MCF 10A (cell line): ENCODE measurements at regions not wholly inside any gene's neighbourhood (a gene's known extent, or its start where the extent isn't known, plus 50 kb on each side); places are given as distances from the start of the nearest gene placed in this dataset.

Source experiments
- BruUV-seq: library from RNA; stranded (reverse); fragments of 400-500 nt; replicated peaks from 2 replicates; lab custom pipeline; 2021; lab: Mats Ljungman, UMichigan
- CTCF ChIA-PET: fragments of 300-600 bp; sonication (Branson Sonifier 250); formaldehyde crosslinking; extraction: SDS; loops from one replicate; lab custom pipeline; 2021; ENCODE audit warnings: antibody characterized with exemption, inconsistent platforms; lab: Yijun Ruan, JAX
- POLR2A ChIA-PET: fragments of 300-600, 350-650 bp; sonication (Branson Sonifier 250); formaldehyde crosslinking; extraction: SDS; loops from one replicate; lab custom pipeline; 2020; ENCODE audit warnings: antibody characterized with exemption, inconsistent platforms; lab: Yijun Ruan, JAX
- DNase-seq: peaks from one replicate; pipeline ENCODE4 v3.0.0-alpha.2; 2018; ENCODE audit not compliant: unreplicated experiment
- H3K27ac Mint-ChIP-seq: one replicate; pipeline ENCODE4 v1.8.0; 2022; ENCODE audit warnings: mild to moderate bottlenecking, low read depth, mixed read lengths; ENCODE audit not compliant: unreplicated experiment
- H3K27me3 Mint-ChIP-seq: one replicate; pipeline ENCODE4 v1.8.0; 2022; ENCODE audit warnings: mixed read lengths; ENCODE audit not compliant: insufficient read depth, unreplicated experiment
- H3K36me3 Mint-ChIP-seq: one replicate; pipeline ENCODE4 v1.8.0; 2022; ENCODE audit warnings: mild to moderate bottlenecking, moderate library complexity, mixed read lengths; ENCODE audit not compliant: insufficient read depth, unreplicated experiment
- H3K4me1 Mint-ChIP-seq: one replicate; pipeline ENCODE4 v1.8.0; 2022; ENCODE audit warnings: mixed read lengths; ENCODE audit not compliant: insufficient read depth, unreplicated experiment
- H3K4me3 Mint-ChIP-seq: one replicate; pipeline ENCODE4 v1.8.0; 2022; ENCODE audit warnings: mild to moderate bottlenecking, moderate library complexity, mixed read lengths; ENCODE audit not compliant: unreplicated experiment
- H3K9me3 Mint-ChIP-seq: one replicate; pipeline ENCODE4 v1.8.0; 2022; ENCODE audit warnings: mixed read lengths; ENCODE audit not compliant: unreplicated experiment
- intact Hi-C: fragments of 100-400 bp; cut with micrococcal nuclease; formaldehyde crosslinking; loops from 2 replicates; pipeline ENCODE4 v1.14.1; 2022
- TF ChIP-seq, protein P1 (sequence below): fragments of 200-600 bp; IDR thresholded peaks from one replicate; pipeline ENCODE4 v1.8.0; 2022; ENCODE audit warnings: antibody characterized with exemption, mild to moderate bottlenecking; ENCODE audit not compliant: unreplicated experiment

DNA sequence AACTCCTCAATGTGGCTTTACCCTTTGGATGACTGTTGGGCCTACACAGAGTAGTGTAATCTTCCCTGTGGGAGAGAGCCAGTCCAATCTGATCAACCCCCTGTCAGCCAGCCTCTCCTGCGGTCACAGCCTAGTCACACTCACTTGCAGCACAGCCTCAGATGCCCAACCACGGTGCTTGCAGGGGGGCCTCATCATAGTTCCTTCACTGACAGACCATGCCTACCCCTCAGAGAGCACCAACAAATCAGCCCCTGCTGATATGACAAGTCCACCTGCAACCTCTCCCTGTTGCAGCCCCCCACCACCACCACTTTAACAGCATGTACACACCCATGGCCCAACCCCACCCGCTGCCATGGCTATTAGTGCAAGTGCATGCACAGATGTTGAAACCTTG lies 146.8 kb downstream of the HMGN5 start:
- ChIA-PET POLR2A (no interaction called here), CTCF (no interaction called here)
- DNase-seq, result no peak
- no peaks in the 10 kb centered on the region for H3K36me3 Mint-ChIP-seq
- no peak overlapping the region for H3K27ac Mint-ChIP-seq
- peaks cover 22% of the 10 kb centered on the region for H3K9me3 Mint-ChIP-seq
- intact Hi-C loops, result no loop called here
- BruUV-seq, result no TSS peak
- TF ChIP-seq, protein P1, sequence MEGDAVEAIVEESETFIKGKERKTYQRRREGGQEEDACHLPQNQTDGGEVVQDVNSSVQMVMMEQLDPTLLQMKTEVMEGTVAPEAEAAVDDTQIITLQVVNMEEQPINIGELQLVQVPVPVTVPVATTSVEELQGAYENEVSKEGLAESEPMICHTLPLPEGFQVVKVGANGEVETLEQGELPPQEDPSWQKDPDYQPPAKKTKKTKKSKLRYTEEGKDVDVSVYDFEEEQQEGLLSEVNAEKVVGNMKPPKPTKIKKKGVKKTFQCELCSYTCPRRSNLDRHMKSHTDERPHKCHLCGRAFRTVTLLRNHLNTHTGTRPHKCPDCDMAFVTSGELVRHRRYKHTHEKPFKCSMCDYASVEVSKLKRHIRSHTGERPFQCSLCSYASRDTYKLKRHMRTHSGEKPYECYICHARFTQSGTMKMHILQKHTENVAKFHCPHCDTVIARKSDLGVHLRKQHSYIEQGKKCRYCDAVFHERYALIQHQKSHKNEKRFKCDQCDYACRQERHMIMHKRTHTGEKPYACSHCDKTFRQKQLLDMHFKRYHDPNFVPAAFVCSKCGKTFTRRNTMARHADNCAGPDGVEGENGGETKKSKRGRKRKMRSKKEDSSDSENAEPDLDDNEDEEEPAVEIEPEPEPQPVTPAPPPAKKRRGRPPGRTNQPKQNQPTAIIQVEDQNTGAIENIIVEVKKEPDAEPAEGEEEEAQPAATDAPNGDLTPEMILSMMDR, result no peak
- H3K4me1 Mint-ChIP-seq, result no peaks in the 10 kb centered on the region
- H3K4me3 Mint-ChIP-seq, result no peak overlapping the region
- H3K27me3 Mint-ChIP-seq, result no peaks in the 10 kb centered on the region

- TF ChIP-seq, protein P1, result no peak
- Mint-ChIP-seq H3K9me3 (peaks cover 18% of the 10 kb centered on the region), H3K27ac (no peak overlapping the region), H3K36me3 (no peaks in the 10 kb centered on the region), H3K27me3 (no peaks in the 10 kb centered on the region), H3K4me1 (no peaks in the 10 kb centered on the region), H3K4me3 (no peak overlapping the region)
- no TSS peak for BruUV-seq
- intact Hi-C loops, result no loop called here
- ChIA-PET POLR2A (no interaction called here), CTCF (no interaction called here)
- DNase-seq, result no peak
These were observed 180.2 kb downstream of the HMGN5 start for GRCh38 chrX:81021478-81021877.

GRCh38 chrX:81003491-81004185 lies 194.0 kb upstream of the BRWD3 start:
- CTCF ChIA-PET, result no interaction called here
- TF ChIP-seq, protein P1, result no peak
- Mint-ChIP-seq H3K27me3 (no peaks in the 10 kb centered on the region), H3K4me3 (no peak overlapping the region), H3K36me3 (no peaks in the 10 kb centered on the region), H3K4me1 (no peaks in the 10 kb centered on the region), H3K27ac (no peak overlapping the region), H3K9me3 (no peaks in the 10 kb centered on the region)
- no TSS peak for BruUV-seq
- intact Hi-C loops, result no loop called here
- POLR2A ChIA-PET, result no interaction called here
- DNase-seq, result no peak

DNA sequence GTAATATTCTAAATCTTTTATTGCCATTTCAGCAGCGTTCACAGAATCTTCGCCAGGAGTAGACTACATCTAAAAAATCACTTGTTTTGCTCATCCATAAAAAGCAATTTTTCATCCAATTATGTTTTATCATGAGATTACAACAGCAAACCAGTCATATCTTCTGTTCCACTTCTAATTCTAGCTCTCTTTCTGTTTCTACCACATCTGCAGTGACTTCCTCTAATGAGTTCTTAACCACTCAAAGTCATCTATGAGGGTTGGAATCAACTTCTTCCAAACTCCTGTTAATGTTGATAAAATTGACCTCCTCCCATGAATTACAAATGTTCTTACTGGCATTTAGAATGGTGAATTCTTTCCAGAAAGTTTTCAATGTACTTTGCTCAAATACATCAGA lies 174.4 kb upstream of the BRWD3 start:
- ChIA-PET CTCF (interaction anchor here (0.6 kb wide), 1 partner anchor 17 kb away, joined by 3 read pairs; no protein-coding TSS in a partner anchor), POLR2A (no interaction called here)
- no peak overlapping the region for H3K4me3 Mint-ChIP-seq
- H3K4me1 Mint-ChIP-seq, result no peaks in the 10 kb centered on the region
- H3K36me3 Mint-ChIP-seq, result no peaks in the 10 kb centered on the region
- no TSS peak for BruUV-seq
- no peak overlapping the region for H3K27ac Mint-ChIP-seq
- no peaks in the 10 kb centered on the region for H3K27me3 Mint-ChIP-seq
- H3K9me3 Mint-ChIP-seq, result peaks cover 24% of the 10 kb centered on the region
- no peak for DNase-seq
- TF ChIP-seq, protein P1, result no peak
- intact Hi-C loops, result no loop called here
